ENCODE measurements at regions not wholly inside any gene's neighbourhood (a gene's known extent, or its start where the extent isn't known, plus 50 kb on each side); places are given as distances from the start of the nearest gene placed in this dataset.
"Not testable (repeated sequence)": the region's sequence is repeated elsewhere in the genome, so short reads cannot be mapped to it uniquely, and the experiment has no call there.

GRCh38 chr7:41576166-41576565, 126.7 kb downstream of the INHBA start:
- DNase-seq = no peak

- no peak for DNase-seq
These were observed 128.5 kb downstream of the INHBA start for GRCh38 chr7:41574377-41574776.

DNA sequence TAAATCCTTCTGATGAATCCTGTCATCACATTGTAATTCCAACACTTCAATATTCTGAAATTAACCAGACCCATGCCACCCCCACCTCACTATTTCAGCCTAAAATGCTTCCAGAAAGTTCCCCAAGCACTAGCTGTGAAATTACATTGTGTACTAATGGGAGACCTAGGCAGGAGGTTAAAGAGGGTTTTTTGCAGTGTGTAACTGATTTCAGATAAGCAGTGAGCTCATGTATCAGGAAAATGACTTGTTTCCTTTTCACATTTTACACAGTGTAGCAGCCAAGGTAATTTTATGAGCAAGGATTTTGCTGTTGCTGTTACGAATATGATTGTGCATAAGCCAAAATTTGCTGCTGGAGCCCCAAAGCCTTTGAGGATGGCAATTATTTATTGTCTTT, 129.0 kb downstream of the INHBA start:
- no peak for DNase-seq

- DNase-seq = no peak
These were observed 129.4 kb downstream of the INHBA start for GRCh38 chr7:41573443-41573842.

- DNase-seq = no peak
These were observed 129.9 kb downstream of the INHBA start for GRCh38 chr7:41573015-41573414.

- DNase-seq = no peak
These were observed 131.3 kb downstream of the INHBA start for GRCh38 chr7:41571573-41571972.

DNA sequence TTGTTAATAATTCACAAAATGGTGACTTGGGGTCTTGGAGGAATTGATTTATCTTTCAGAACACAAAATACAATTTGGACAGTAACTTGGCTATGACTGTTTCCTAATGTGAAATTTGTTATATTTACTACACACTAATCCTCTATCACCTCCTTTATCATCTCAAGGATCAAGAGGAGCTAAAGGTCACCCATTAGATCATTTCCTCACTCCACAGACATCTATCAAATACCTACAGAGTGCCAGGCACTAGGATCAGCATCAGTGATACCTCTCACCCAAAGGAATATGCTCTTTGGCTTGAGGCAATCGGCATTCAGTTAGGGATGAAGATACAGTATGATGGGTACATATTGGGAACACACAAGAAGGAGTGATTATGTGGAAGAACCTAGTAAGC, 132.1 kb downstream of the INHBA start:
- DNase-seq = no peak

DNA sequence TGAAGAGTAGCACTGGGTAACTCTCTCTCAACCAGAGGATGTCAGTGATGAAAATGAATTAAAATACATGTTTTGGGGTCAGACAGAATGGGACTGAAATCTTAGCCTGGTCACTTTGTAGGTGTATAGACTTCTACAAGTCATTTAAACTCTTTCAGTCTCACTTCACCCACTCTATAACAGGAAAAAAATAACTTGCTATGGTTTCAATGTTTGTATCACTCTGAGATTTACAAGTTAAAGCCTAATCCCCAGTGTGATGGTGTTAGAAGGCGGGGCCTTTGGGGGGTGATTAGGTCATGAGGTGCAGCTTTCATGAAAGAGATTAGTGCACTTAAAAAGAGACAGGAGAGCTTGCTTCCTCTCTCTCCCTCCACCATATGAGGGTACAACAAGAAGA, 134.8 kb downstream of the INHBA start:
- no peak for DNase-seq

DNA sequence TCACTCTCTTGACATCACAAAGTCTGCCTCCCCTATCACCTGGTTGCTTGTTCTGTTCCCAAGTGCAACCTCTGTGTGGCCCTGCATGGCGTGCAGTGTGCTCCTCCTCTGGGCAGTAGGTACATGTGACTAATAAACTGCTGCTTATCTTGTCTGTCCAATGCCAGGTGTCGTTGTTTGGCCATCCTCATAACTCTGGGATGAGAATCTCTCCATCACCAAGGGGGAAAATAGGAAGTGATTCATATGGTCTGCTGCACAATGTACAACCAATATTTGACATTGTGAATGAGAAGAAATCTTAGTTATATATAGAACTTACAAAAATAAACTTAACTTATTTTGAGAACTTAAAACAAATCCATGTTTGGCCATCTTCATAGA, 135.2 kb downstream of the INHBA start:
- DNase-seq = no peak

DNA sequence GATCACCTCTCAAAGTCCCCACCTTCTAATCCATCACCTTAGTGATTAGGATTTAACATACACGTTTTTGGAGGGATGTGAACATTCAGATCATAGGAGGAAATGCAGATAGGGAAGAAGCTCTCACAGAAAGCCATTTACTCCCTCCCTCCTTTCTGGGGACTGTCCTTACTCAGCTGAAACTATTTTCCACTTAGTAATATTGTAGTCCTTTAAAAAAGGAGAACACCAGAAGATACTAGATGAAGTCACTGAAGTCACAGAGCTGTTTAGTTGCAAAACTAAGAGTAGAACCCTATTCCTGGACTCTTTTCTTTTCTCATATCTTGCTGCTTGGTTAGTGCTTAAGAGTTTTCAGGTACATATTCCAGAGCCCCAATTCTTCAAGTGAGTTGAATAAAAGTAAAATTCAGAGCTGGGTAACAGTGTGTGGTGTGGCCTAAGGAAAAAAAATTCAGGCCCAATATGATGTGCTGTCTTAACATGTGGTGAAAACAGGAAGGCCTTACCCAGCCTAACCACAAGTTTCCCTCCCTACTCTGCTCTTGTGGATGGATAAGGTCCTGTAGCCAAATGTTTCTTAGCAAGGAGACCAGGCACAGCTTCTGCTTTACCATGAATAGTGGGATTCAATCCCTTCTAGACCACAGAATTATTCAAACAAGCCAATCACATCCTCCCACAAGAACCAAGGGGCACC, 135.7 kb downstream of the INHBA start:
- DNase-seq = no peak

DNA sequence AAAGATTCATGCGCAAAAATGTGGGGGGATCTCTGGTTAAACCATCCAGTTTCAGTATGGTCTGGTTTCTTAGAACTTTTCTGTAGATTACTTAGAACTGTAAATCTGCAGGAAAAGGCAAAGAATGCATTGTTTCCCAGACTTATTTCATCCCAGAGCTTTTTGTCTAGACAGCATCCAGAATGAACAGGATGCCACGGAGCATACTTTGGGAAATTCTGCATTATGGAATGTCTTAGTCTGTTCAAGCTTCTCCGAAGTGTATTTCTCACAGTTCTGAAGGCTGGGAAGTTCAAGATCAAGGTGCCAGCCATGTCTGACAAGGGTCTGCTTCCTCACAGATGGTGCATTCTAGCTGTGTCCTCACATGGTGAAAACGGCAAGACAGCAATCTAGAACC, 136.3 kb downstream of the INHBA start:
- DNase-seq = no peak

DNA sequence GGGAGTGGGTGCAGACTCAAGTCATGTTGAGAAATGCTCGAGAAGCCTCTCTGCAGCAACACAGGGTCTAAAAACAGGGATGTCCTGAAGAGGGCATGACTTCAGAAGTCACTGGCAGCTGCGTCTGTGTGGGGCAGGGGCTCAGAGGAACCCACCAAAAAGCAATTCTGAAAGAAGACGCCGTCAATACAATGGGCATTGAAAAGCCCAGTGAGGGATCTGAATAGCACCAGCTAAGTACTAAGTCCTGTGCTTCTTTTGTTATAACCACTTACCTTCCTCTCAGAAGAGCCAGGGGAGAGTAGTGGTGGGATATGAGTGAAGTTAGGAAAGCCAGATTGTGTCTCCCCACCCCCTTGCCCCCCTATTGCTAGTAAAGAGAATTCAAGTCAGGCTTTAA, 137.2 kb downstream of the INHBA start:
- no peak for DNase-seq

DNA sequence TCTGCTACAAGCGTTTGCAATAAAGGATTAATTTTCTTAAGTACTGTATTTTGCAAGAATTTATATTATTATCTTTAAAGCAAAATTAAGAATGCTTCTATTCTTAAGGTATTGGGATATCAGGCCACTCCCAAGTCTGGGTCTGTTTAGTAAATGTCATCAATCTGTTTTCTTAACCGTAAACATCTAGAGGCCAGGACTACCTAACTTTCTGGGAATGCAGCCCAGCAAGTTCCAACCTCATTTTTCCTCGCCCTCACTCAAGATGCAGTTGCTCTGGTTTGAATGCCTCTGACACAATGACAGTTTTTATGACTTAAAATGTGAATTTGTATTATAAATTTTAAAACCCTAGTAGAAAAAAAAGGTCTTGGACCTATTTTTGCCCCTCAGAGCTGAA, 143.5 kb downstream of the INHBA start:
- no peak for DNase-seq

DNA sequence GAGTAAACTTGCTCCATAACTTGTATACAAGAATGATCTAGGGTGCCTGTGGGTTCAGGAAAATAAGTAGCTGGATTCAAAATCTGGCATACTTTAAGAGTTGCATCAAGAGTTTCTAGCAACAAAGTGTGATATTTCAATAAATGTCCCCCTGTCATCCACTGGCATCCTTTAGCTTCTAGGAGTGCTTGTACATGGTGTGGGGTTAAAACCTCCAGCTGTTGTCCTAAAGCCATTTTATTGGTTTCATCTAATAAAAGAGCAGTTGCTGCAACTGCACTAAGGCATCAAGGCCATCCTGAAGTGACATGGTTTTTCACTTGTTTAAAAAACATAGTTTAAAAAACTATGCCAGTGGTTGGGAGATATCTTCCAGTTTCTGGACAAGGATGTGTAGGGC, 148.4 kb downstream of the INHBA start:
- no peak for DNase-seq

GRCh38 chr7:41550046-41550445, 152.8 kb downstream of the INHBA start:
- DNase-seq = not testable (repeated sequence)

GRCh38 chr7:41544241-41544640, 158.6 kb downstream of the INHBA start:
- no peak for DNase-seq

DNA sequence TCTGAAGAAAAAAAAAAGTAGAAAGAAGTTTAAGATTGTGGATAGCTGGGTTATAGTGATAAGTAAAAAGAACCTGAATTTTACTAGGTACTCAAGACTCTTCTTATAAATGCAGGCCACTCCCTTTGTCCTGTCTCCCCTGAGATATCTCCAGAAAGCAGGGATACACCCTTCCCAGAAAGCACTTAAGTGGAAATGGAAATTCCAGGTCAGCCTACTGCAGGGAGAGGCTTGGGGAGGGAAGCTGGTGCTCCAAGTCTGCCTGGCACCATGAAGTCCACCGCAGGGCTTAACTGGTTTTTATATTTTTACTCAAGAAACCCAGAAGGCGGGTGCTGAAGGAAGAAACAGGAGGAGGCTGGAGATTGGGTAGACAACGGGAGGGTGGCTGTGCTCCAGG, 162.3 kb downstream of the INHBA start:
- DNase-seq = no peak

- no peak for DNase-seq
These were observed 163.8 kb downstream of the INHBA start for GRCh38 chr7:41538810-41539724.

DNA sequence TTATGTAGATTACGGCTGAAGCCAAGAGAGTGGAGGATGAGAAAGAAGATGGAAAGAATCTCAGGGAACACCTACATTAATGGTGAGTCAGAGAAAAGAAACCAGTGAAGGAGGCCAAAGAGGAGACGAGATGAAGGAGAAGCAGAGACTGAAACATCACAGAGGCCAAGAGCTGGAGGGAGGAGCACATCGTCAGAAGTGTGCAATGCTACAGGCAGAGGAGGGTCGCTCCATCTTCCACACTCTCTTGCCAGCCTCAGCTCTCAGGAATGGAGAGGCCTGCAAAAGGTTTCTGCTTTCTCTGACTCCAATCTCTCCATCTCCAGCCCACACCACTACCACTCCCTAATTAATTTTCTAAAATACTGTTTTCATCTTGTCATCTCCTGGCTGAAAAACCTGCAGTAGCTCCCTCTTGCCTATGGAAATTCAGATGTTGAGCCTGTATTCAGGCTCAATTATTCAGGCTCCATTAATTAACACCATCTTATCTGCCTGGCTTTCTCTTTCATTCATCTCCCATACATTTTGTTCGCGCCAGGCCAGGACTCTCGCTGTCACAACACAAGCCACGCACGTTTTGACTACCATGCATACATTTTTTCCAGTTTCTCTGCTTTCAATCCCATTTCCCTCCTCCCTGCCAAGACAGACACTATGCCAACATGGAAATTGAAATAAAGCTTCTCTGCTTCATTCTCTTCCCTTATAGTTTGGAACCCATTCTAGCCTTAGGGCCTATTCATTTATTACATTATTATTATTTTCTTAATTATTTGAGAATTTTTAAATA, 165.8 kb downstream of the INHBA start:
- no peak for DNase-seq

GRCh38 chr7:41536122-41536872, 166.6 kb downstream of the INHBA start:
- DNase-seq = no peak

- no peak for DNase-seq
These were observed 173.1 kb downstream of the INHBA start for GRCh38 chr7:41529831-41530230.

- no peak for DNase-seq
These were observed 178.0 kb downstream of the INHBA start for GRCh38 chr7:41524876-41525275.

DNA sequence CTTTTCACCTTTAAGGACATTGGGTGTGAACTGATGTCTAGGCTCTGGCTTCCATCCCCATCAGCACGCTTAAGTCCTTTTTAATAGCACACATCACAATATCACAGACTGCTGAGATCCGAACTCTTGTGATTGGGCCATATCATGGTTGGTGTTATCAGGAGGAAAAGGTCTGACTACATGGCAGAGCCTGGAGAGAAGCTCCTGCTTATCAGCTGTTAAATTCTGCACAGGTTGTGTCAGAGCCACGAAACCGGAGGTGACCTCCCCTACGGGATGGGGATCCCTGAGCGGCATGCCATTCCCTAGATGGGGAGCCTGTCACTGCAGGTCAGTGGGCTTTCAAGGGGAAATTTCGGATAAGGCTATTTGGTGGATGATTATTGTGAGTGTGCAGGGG, 182.4 kb downstream of the INHBA start:
- no peak for DNase-seq
